Prostate gland (tissue), 2 donors: ENCODE measurements at regions not wholly inside any gene's neighbourhood (a gene's known extent, or its start where the extent isn't known, plus 50 kb on each side); places are given as distances from the start of the nearest gene placed in this dataset.

Experiments used
- CTCF ChIP-seq, 4 experiments: fragments of 200-600 bp in 2 of 4; fragments of 450-650 bp in 2 of 4; sonication (generic) in 2 of 4; IDR thresholded peaks; 1 replicate in 3 of 4; 2 replicates in 1 of 4; pipeline ENCODE4 v1.5.1; 2016 to 2019; ENCODE audit warnings: antibody characterized with exemption in 4 of 4, mild to moderate bottlenecking in 2 of 4, moderate library complexity in 2 of 4
- POLR2A ChIP-seq: fragments of 450-650 bp; IDR thresholded peaks from one replicate; pipeline ENCODE4 v1.6.1; 2016; ENCODE audit warnings: antibody characterized with exemption, mild to moderate bottlenecking
- POLR2AphosphoS5 ChIP-seq: sonication (generic); formaldehyde crosslinking; IDR thresholded peaks from one replicate; pipeline ENCODE4 v1.6.1; 2017; ENCODE audit warnings: antibody characterized with exemption

- TF ChIP-seq CTCF (IDR thresholded peaks at IDR 0.05) (no peak), POLR2A (no peak), POLR2AphosphoS5 (no peak)
These were observed 332.3 kb downstream of the ETAA1 start for GRCh38 chr2:67729474-67729873.
